ENCODE measurements at regions not wholly inside any gene's neighbourhood (a gene's known extent, or its start where the extent isn't known, plus 50 kb on each side); places are given as distances from the start of the nearest gene placed in this dataset.

DNA sequence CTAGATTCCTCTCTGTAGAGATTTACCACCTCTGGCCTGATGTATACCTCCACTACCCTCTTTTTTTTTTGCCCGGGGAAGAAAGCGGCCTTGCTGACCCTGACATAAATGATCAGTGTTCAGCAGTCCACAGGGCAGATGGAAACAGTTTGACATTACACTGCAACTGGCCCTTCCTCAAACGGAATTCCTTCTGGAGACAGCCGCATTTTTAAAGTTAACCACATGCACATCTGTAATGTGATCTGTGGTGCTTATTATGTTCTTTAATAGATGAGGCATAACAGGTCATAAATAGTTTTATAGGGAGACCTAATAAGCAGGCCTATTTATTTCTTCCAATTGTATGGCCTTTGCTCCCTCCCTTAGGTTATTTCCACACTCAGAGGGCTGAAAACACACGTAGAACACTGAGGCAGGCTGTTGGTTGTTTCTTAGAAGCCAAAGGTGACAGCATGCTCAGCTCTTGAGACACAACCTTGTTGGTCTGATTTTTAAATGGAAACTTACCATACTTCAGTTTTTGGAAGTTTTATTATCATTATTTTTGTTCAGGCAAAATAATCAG, 84.0 kb upstream of the APC start:
- no peak for DNase-seq (ENCODE audit: low read depth)

DNA sequence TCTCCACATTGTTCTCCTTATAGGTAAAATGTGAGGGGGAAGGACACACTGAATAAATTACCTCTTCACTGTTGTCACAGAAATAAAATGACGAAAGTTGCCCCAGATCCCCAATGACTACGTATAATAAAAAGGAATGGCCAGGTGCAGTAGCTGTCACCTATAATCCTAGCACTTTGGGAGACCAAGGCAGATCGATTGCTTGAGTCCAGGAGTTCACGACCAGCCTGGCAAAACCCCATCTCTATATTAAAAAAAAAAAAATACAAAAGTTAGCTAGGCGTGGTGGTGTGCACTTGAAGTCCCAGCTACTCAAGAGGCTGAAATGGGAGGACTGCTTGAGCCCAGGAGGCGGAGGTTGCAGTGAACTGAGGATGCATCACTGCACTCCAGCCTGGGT, 82.2 kb upstream of the APC start:
- DNase-seq (ENCODE audit: low read depth): no peak

DNA sequence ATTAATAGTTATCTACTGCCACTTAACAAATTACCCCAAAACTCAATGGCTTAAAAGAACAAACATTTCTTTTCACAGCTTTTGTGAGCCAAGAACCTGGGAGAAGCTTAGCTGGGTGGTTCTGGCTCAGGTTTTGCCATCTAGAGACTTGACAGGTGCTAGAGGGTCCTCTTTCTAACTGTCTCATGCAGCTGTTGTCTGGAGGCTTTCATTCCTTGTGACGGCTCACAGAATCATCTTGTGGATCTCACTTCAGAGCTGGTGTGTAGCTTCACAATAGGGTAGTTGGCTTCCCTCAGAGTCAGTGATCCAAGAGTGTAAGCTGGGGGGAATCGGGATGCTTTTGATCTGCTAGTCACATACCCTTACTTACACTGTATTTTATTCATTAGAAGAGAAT, 81.2 kb upstream of the APC start:
- DNase-seq (ENCODE audit: low read depth): no peak

- peak; percentile 4 for DNase-seq (ENCODE audit: low read depth)
Observed at GRCh38 chr5:112657804-112658203, 79.9 kb upstream of the APC start.

- no peak for DNase-seq (ENCODE audit: low read depth)
Observed at GRCh38 chr5:112660359-112660758, 77.3 kb upstream of the APC start.

GRCh38 chr5:112663146-112663545, 74.5 kb upstream of the APC start:
- no peak for DNase-seq (ENCODE audit: low read depth)

- DNase-seq (ENCODE audit: low read depth): no peak
Observed at GRCh38 chr5:112668016-112668415, 69.7 kb upstream of the APC start.

DNA sequence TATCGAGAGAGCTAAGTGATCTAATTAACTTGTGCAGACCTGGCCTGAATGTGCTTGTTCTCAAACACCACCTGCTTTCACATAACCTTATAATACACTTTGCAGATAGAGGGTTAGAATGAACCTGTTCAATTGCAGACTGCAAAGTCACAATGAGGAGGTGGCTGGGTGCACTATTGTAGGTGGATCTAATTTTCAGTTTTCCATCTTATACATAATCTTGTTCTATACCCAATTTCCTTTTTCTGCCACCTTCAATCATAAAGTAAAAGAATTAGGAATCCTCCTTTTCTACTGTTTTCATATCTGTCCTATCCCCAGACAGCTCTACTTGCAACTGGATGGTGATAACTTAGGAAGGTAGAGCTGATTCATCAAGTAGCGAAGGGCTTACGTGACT, 68.8 kb upstream of the APC start:
- no peak for DNase-seq (ENCODE audit: low read depth)

GRCh38 chr5:112669328-112669963, 68.2 kb upstream of the APC start:
- DNase-seq (ENCODE audit: low read depth): no peak

GRCh38 chr5:112671687-112672086, 66.0 kb upstream of the APC start:
- DNase-seq (ENCODE audit: low read depth): no peak

GRCh38 chr5:112681481-112681908, 56.2 kb upstream of the APC start:
- DNase-seq (ENCODE audit: low read depth): no peak

GRCh38 chr5:112682621-112683061, 55.0 kb upstream of the APC start:
- peak; percentile 29 for DNase-seq (ENCODE audit: low read depth)

- DNase-seq (ENCODE audit: low read depth): no peak
Observed at GRCh38 chr5:112684121-112684520, 53.6 kb upstream of the APC start.

DNA sequence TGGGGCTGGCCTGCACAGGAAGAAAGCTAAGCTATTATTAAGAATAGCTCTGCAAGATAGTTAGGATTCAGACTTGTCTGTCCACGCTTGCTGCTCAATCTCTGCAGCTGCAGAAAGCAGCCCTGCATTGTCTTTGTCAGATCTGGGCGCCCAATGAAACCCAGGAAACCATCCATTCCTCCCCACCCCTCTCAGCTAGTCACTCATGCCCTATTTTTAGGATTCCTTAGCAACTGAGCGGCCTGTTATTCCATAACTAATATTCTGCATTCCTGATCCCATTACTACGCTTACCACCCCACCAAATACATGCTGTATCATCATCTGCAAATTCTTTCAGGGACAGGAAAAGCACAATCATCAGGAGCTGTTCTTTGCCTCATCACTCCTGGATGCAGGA, 52.9 kb upstream of the APC start:
- DNase-seq (ENCODE audit: low read depth): peak; percentile 56

DNA sequence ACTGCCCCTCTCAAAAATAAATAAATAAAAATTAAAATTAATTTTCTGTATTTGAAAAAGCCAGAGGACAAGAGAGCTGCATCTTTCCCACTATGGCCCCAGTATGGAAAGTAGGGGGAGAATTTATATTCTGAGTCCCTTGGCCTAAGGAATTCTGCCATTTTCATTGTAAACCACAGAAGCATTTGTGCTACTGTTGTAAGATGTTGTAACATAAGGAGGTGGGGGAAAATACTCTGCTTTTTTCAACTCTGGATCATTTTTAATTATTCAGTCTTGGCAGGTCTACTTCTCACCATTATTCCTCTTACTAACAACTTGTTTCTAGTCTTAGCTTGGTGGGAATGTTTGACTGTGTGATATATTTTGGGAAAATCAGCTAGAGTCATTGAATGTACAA, 52.3 kb upstream of the APC start:
- no peak for DNase-seq (ENCODE audit: low read depth)

DNA sequence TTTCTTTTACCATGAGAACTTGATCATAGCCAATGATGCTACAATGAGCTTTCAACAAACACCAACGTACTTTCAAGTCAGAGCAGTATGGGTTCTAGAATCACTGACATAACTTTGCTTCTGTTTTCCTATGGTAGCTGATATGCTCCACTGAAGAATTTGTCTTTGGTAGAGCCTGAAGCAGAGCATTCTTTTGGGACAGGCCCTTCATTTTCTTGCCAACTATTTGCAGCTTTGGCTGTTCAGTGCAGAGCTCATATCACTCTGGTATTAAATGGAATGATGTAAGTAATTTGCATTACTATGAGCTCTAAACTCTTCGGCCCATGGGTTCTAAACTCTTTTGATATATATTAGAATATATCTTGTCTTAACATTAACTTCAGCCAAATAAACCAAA, 51.8 kb upstream of the APC start:
- DNase-seq (ENCODE audit: low read depth): no peak

- DNase-seq (ENCODE audit: low read depth): no peak
Observed at GRCh38 chr5:112686675-112687074, 51.0 kb upstream of the APC start.

GRCh38 chr5:112687306-112687705, 50.4 kb upstream of the APC start:
- no peak for DNase-seq (ENCODE audit: low read depth)
